ENCODE measurements at regions not wholly inside any gene's neighbourhood (a gene's known extent, or its start where the extent isn't known, plus 50 kb on each side); places are given as distances from the start of the nearest gene placed in this dataset.

DNA sequence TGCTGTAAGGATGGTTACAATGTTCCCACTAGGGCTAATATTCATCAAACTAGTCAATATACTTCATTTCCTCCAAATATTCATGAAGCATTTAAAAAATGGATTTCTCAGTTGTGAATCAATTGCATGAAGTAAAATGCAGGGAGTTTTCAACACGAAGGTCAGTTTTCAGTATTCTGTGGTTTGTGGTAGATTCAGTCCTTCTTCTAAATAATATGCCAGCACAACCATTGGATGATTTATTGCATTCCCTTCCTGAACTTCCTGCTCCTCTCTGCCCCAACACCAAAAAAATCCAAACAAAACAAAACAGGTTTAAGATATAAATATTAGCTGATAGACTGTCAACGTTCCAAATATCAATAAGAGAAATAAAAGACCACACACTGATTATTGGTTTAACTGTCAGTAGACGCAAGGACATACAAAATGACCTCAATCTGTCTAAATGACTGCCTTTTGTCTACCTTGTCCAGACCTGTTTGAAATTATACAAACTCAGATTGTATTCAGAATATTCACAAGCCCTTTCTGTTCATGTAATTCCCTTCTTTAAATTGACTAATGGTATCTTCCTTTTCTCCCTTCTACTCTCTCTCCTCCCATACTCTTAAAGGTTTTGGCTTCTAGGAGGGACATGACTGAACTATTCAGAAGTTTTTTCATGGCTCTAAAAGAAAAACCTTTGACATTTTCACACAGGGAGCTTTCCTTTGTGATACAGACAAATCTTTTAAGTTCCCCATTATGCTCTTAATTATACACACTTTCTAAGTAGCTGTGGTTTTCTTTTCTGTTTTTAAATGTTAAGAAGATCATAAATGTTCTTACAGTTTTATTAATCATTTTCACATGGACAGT, 92.6 kb upstream of the STT3B start:
- intact Hi-C loops (cut with DNase I), result no loop called here
- ATAC-seq (no peak), DNase-seq (ENCODE audit: low spot score) (no peak)

- DNase-seq (ENCODE audit: low spot score) (no peak), ATAC-seq (no peak)
- intact Hi-C loops (cut with DNase I), result no loop called here
These were observed 91.8 kb upstream of the STT3B start for GRCh38 chr3:31440878-31441277.

DNA sequence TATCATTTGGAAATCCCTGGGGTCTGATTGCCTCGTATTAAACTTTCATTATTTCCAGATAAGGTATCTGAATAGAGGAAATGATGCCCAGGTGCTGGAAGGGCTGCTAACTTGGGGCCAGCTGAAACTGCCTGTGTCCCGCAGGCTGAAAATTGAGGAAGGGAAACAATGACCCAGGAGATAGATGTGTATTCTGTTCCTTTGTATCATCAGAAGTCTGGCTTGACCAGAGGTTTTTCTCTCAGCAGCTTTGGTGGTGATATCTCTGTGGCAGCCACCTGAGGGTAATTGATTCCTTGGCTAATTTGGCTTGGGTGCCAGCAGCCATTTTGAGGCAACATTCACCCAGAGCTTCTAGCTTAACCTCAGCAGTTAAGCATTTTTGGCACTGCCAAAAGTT, 90.0 kb upstream of the STT3B start:
- intact Hi-C loops (cut with DNase I), result no loop called here
- DNase-seq (ENCODE audit: low spot score) (no peak), ATAC-seq (no peak)

DNA sequence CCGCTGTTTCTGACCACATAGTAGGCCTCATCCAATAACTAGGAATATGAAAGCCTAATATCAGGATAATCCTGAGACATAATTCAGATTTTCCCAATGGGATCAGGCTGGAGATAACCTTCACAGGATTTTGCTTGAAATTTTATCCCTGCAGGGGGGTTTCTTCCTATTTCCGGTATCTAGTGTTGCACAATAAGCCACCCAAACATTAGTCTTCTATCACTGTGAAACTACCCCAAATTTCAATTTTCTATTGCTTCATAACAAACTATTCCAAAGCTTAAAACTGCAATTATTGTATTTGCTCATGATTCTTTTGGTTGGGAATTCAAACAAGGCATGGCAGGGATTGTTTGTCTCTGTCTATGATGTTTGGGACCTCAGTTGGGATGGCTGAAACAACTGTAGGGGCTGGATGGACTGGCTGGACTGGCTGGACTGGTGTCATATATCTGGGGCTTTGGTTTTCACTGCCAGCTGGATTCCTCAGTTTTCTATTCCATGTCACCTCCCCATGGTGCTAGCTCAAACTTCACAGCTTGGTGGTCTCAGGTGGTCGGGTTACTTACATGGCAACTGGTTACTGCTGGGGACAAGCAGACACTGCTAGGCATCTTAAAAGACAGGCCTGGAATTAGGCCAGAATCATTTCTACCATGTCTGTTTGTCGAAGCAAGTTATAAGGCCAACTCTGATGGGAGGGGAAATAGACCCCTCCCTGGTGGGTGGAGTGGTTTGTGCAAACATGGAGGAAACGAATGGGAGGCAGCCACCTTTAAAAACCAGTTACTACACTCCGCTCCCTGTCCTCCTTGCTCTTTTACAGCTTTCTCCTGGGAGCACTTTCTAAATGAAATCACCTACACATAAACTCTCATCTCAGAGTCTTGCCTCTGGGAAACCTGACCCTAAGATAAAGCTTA, 88.2 kb upstream of the STT3B start:
- intact Hi-C loops (cut with DNase I), result no loop called here
- DNase-seq (ENCODE audit: low spot score), result no peak
- no peak for ATAC-seq

- intact Hi-C loops (cut with DNase I), result no loop called here
- ATAC-seq (no peak), DNase-seq (ENCODE audit: low spot score) (no peak)
These were observed 87.0 kb upstream of the STT3B start for GRCh38 chr3:31445701-31446100.

GRCh38 chr3:31448035-31448881, 84.5 kb upstream of the STT3B start:
- DNase-seq (ENCODE audit: low spot score) (no peak), ATAC-seq (no peak)
- intact Hi-C loops (cut with DNase I), result no loop called here

GRCh38 chr3:31448882-31449243, 83.9 kb upstream of the STT3B start:
- intact Hi-C loops (cut with DNase I), result no loop called here
- no peak for ATAC-seq
- no peak for DNase-seq (ENCODE audit: low spot score)

GRCh38 chr3:31449318-31449717, 83.4 kb upstream of the STT3B start:
- intact Hi-C loops (cut with DNase I), result no loop called here
- DNase-seq (ENCODE audit: low spot score) (no peak), ATAC-seq (no peak)

DNA sequence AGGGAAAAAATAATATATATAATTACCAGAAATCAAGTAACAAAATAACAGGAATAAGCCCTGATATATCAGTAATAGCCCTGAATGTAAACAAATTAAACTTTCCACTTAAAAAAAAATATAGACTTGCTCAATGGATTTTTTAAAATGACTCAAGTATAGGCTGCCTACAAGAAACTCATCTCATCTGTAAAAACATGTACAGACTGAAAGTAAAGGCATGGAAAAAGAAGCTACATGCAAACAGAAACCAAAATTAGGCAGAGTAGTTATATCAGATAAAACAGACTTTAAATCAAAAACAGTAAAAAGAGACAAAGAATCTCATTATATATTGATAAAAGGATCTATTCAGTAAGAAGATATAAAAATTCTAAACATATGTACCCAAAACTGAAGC, 82.4 kb upstream of the STT3B start:
- intact Hi-C loops (cut with DNase I), result no loop called here
- DNase-seq (ENCODE audit: low spot score) (no peak), ATAC-seq (no peak)

DNA sequence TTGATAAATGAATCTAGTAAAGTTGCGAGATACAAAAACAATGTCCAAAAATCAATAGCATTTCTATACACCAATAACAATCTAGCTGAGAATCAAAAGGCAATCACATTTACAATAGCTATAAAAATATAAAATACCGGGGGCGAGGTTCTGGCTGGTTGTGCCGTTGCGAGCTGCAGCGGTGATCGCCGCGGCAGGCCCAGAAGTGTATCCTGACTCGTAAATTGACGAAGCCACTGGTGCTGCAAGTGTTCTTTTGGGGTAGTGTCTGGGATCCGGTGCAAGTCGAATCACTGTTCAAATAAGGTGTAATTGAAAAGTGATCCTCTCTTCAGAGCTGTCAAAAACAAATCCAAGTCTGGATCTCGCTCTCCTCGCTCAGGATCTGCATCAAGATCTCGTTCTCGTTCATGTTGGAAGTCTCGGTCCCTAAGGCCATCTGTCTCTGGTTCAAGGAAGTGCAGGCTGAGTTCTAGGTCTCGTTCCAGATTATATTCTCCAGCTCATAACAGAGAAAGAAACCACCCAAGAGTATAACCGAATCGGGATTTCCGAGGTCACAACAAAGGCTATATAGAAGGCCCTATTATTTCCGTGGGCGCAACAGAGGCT, 80.1 kb upstream of the STT3B start:
- intact Hi-C loops (cut with DNase I), result no loop called here
- no peak for ATAC-seq
- no peak for DNase-seq (ENCODE audit: low spot score)

GRCh38 chr3:31453430-31453829, 79.3 kb upstream of the STT3B start:
- no peak for DNase-seq (ENCODE audit: low spot score)
- intact Hi-C loops (cut with DNase I), result no loop called here
- no peak for ATAC-seq

DNA sequence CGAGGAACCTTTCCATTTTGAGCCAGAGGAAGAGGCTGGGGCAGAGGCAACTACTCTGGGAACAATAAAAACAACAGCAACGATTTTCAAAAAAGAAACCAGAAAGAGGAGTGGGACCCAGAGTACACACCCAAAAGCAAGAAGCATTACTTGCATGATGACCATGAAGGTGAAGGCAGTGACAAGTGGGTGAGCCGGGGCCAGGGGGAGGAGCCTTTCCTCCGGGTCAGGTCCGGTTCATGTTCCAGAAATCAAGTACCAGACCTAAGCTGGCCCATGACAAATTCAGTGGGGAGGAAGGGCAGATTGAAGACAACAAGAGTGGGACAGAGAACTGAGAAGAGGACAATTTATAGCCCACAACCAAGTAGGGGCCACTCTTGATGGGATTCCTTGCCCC, 77.2 kb upstream of the STT3B start:
- no peak for ATAC-seq
- intact Hi-C loops (cut with DNase I), result no loop called here
- no peak for DNase-seq (ENCODE audit: low spot score)

GRCh38 chr3:31456373-31456772, 76.4 kb upstream of the STT3B start:
- ATAC-seq (peak; percentile 34), DNase-seq (ENCODE audit: low spot score) (no peak)
- intact Hi-C loops (cut with DNase I), result no loop called here

DNA sequence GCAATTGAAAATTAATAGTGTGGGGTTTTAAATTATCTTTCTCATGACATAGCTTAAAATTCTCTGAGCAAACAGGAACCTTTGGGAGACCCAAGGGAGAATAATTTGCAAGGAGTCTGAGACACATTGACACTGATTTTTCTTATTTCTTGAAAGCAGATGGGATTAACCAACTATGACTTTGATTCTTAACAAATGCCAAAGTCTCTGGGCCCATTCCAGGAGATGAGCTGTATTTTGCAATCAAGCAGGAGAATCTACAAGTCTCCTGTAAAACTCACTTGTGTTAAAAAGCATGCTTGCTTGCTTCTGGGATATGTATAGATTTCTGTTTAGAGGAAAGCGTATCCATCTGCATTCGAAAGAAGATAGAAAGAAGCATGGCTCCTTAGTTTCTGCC, 71.3 kb upstream of the STT3B start:
- no peak for DNase-seq (ENCODE audit: low spot score)
- intact Hi-C loops (cut with DNase I), result no loop called here
- ATAC-seq, result no peak

GRCh38 chr3:31462050-31462569, 70.6 kb upstream of the STT3B start:
- ATAC-seq (peak; percentile 36), DNase-seq (ENCODE audit: low spot score) (no peak)
- intact Hi-C loops (cut with DNase I), result no loop called here

DNA sequence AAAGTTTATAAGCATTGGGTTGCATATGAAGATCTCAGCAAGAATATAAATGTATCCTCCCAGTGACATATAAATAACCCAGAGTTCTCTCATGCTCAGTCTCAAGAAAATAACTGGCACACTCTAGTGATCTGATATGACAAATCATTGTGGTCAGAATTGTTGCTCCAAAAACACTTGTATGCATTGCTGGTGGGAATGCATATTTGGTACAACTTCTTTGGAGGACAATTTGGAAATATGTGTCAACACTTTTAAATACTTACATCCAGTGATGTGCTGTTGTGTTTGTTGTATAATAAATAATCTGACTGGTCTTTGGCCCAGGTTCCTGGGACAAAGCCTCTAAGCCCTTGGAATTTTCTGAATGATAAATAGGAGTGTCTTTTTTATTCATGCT, 66.7 kb upstream of the STT3B start:
- no peak for ATAC-seq
- DNase-seq (ENCODE audit: low spot score), result no peak

DNA sequence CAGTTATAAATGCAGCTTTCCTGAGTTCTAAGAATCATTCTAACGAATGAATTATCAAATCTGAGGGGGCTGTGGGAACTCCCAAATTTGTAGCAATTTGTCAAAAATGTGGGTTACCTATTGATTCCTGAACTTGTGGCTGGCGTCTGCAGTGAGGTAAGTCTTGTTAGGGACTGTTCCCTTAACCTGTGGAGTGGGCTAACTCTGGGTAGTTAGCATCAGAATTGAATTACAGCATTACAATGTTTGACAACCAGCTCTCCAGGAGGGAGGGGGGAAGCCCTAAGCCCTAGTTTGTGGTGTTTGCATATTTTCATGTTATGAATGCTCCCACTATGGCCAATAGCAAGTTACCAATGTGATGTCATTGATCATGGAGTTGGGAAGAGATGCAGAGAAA, 65.9 kb upstream of the STT3B start:
- DNase-seq (ENCODE audit: low spot score), result no peak
- ATAC-seq, result no peak
- intact Hi-C loops (cut with DNase I), result no loop called here

More for the DNA sequence above, 66.7 kb upstream of the STT3B start:
- intact Hi-C loops (cut with DNase I), result no loop called here

GRCh38 chr3:31468433-31468832, 64.3 kb upstream of the STT3B start:
- no peak for ATAC-seq
- intact Hi-C loops (cut with DNase I), result no loop called here

DNA sequence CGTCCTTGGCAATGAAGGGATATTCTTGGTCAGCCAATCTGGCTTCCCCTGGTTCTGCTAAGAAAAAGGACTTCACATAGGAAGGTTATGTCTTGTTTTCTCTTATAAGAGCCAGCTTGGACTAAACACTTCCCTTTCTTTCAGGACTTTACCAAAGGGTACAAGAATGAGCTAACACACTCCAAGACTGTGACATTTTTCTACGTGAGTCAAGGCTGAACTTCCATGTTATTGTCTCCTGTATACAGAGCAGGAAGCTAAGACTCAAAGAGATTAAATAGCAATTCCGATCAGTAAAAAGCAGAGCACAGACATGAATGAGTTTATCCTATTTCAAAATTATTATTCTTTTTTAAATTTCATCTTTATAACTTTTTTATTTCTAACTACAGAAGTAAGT, 63.3 kb upstream of the STT3B start:
- DNase-seq (ENCODE audit: low spot score) (no peak), ATAC-seq (no peak)
- intact Hi-C loops (cut with DNase I), result no loop called here

More at GRCh38 chr3:31468433-31468832, 64.3 kb upstream of the STT3B start:
- DNase-seq (ENCODE audit: low spot score), result no peak
